22Rv1 (cell line): ENCODE measurements at regions not wholly inside any gene's neighbourhood (a gene's known extent, or its start where the extent isn't known, plus 50 kb on each side); places are given as distances from the start of the nearest gene placed in this dataset.

Experiments used
- CTCF ChIP-seq: fragments of 450-650 bp; IDR thresholded peaks from 2 replicates; pipeline ENCODE4 v1.5.1; 2017; ENCODE audit warnings: mild to moderate bottlenecking
- ZFX ChIP-seq: fragments of 450-650 bp; IDR thresholded peaks from 2 replicates; pipeline ENCODE4 v1.6.1; 2017; ENCODE audit warnings: antibody characterized with exemption, borderline replicate concordance

- no peak for TF ChIP-seq CTCF
- no peak for TF ChIP-seq ZFX
These were observed 317.4 kb upstream of the ADARB2 start for GRCh38 chr10:2054728-2055127.
